CD4-positive, alpha-beta memory T cell (primary cell): ENCODE measurements at regions not wholly inside any gene's neighbourhood (a gene's known extent, or its start where the extent isn't known, plus 50 kb on each side); places are given as distances from the start of the nearest gene placed in this dataset.

Experiments
- CTCF ChIA-PET: fragments of 350-600 bp; sonication (Branson Sonifier 250); formaldehyde crosslinking; loops from one replicate; lab custom pipeline; 2021; ENCODE audit warnings: inconsistent platforms; ENCODE audit not compliant: partially characterized antibody; lab: Charles Lee
- POLR2A ChIA-PET: fragments of 350-600 bp; sonication (Branson Sonifier 250); formaldehyde crosslinking; loops from one replicate; lab custom pipeline; 2021; ENCODE audit not compliant: partially characterized antibody; lab: Charles Lee
- DNase-seq, 5 donors: peaks; one replicate each; pipeline versions ENCODE4 v3.0.0 to v3.0.0-alpha.2; 2020 to 2022; ENCODE audit warnings: mixed read lengths in 1 of 5
- H3K27ac ChIP-seq: one replicate; pipeline ENCODE4 v1.7.0; 2013; ENCODE audit warnings: low read depth, low read length
- H3K27me3 ChIP-seq: 2 replicates; pipeline ENCODE4 v1.7.0; 2013; ENCODE audit warnings: mild to moderate bottlenecking, low read length, moderate library complexity; ENCODE audit not compliant: insufficient read depth
- H3K36me3 ChIP-seq: 2 replicates; pipeline ENCODE4 v1.7.0; 2013; ENCODE audit warnings: mild to moderate bottlenecking, low read length, moderate library complexity; ENCODE audit not compliant: insufficient read depth
- H3K4me1 ChIP-seq: 2 replicates; pipeline ENCODE4 v1.7.0; 2013; ENCODE audit warnings: mild to moderate bottlenecking, low read length, moderate library complexity; ENCODE audit not compliant: insufficient read depth
- H3K4me3 ChIP-seq, 2 donors: one replicate each; pipeline ENCODE4 v1.7.0; 2013; ENCODE audit warnings: low read length in 2 of 2, mild to moderate bottlenecking in 1 of 2
- H3K9me3 ChIP-seq, 2 donors: one replicate each; pipeline ENCODE4 v1.7.0; 2013; ENCODE audit warnings: low read length in 2 of 2, control low read depth in 1 of 2; ENCODE audit not compliant: control insufficient read depth in 1 of 2
- H3K27ac Mint-ChIP-seq, 7 donors: one replicate each; pipeline ENCODE4 v1.8.0; 2020 to 2021; ENCODE audit warnings: mixed read lengths in 7 of 7, mild to moderate bottlenecking in 6 of 7, inconsistent platforms in 3 of 7, moderate library complexity in 3 of 7
- H3K27me3 Mint-ChIP-seq, 2 donors: one replicate each; pipeline ENCODE4 v1.8.0; 2020 to 2021; ENCODE audit warnings: mixed read lengths in 2 of 2
- H3K36me3 Mint-ChIP-seq, 2 donors: one replicate each; pipeline ENCODE4 v1.8.0; 2020 to 2021; ENCODE audit warnings: mixed read lengths in 2 of 2, inconsistent platforms in 1 of 2, mild to moderate bottlenecking in 1 of 2
- H3K4me1 Mint-ChIP-seq, 4 donors: one replicate each; pipeline ENCODE4 v1.8.0; 2020 to 2021; ENCODE audit warnings: mixed read lengths in 4 of 4, mild to moderate bottlenecking in 1 of 4
- H3K4me3 Mint-ChIP-seq, 8 donors: one replicate each; pipeline ENCODE4 v1.8.0; 2020 to 2021; ENCODE audit warnings: mixed read lengths in 8 of 8, mild to moderate bottlenecking in 7 of 8, moderate library complexity in 6 of 8, inconsistent platforms in 3 of 8
- H3K9me3 Mint-ChIP-seq, 8 donors: one replicate each; pipeline ENCODE4 v1.8.0; 2020 to 2021; ENCODE audit warnings: mixed read lengths in 8 of 8, mild to moderate bottlenecking in 5 of 8, inconsistent platforms in 3 of 8, moderate library complexity in 1 of 8
- intact Hi-C: fragments of 100-400 bp; cut with micrococcal nuclease; formaldehyde crosslinking; loops from one replicate; pipeline ENCODE4 v1.15.1; 2023

- H3K9me3 Mint-ChIP-seq: no peaks in the 10 kb centered on the region
- intact Hi-C loops: no loop called here
- no peaks in the 10 kb centered on the region for H3K27me3 Mint-ChIP-seq
- Histone ChIP-seq H3K27ac (no peak overlapping the region), H3K36me3 (no peaks in the 10 kb centered on the region), H3K4me3 (no peak overlapping the region), H3K9me3 (no peaks in the 10 kb centered on the region), H3K4me1 (no peaks in the 10 kb centered on the region), H3K27me3 (no peaks in the 10 kb centered on the region)
- DNase-seq: no peak
- no peaks in the 10 kb centered on the region for H3K4me1 Mint-ChIP-seq
- CTCF ChIA-PET: no interaction called here
- H3K27ac Mint-ChIP-seq: no peak overlapping the region
- POLR2A ChIA-PET: no interaction called here
- H3K4me3 Mint-ChIP-seq: no peak overlapping the region
- no peaks in the 10 kb centered on the region for H3K36me3 Mint-ChIP-seq
Measured at GRCh38 chr1:63721531-63722189, 52.2 kb upstream of the ROR1 start.

GRCh38 chr1:63723602-63724001, 50.2 kb upstream of the ROR1 start:
- no peak overlapping the region for H3K27ac Mint-ChIP-seq
- H3K4me3 Mint-ChIP-seq: no peak overlapping the region
- no peaks in the 10 kb centered on the region for H3K36me3 ChIP-seq
- H3K9me3 Mint-ChIP-seq: no peaks in the 10 kb centered on the region
- POLR2A ChIA-PET: no interaction called here
- no peaks in the 10 kb centered on the region for H3K36me3 Mint-ChIP-seq
- no peak for DNase-seq
- CTCF ChIA-PET: no interaction called here
- intact Hi-C loops: no loop called here
- no peaks in the 10 kb centered on the region for H3K4me1 Mint-ChIP-seq
- no peaks in the 10 kb centered on the region for H3K27me3 ChIP-seq
- no peaks in the 10 kb centered on the region for H3K4me1 ChIP-seq
- H3K4me3 ChIP-seq: no peak overlapping the region
- H3K27ac ChIP-seq: no peak overlapping the region
- H3K9me3 ChIP-seq: no peaks in the 10 kb centered on the region
- H3K27me3 Mint-ChIP-seq: peaks cover 0 to 1% of the 10 kb centered on the region in 2 donors
